IPS-NIHi11 (cell line): ENCODE measurements at regions not wholly inside any gene's neighbourhood (a gene's known extent, or its start where the extent isn't known, plus 50 kb on each side); places are given as distances from the start of the nearest gene placed in this dataset.

ENCODE experiments used
- DNase-seq: peaks from one replicate; pipeline ENCODE4 v3.0.0; 2012; ENCODE audit warnings: mixed read lengths, low spot score

- no peak for DNase-seq
Observed at GRCh38 chr18:67589325-67589724, 72.8 kb upstream of the DSEL start.

GRCh38 chr18:67586101-67586500 is 69.6 kb upstream of the DSEL start:
- DNase-seq, result no peak

- no peak for DNase-seq
Observed at GRCh38 chr18:67583621-67584020, 67.1 kb upstream of the DSEL start.

- DNase-seq, result no peak
Observed at GRCh38 chr18:67582488-67582887, 66.0 kb upstream of the DSEL start.

- DNase-seq, result no peak
Observed at GRCh38 chr18:67581178-67581577, 64.7 kb upstream of the DSEL start.

GRCh38 chr18:67577386-67577785 is 60.9 kb upstream of the DSEL start:
- DNase-seq, result no peak

GRCh38 chr18:67574749-67575148 is 58.2 kb upstream of the DSEL start:
- DNase-seq, result no peak

- DNase-seq, result no peak
Observed at GRCh38 chr18:67568166-67568565, 51.6 kb upstream of the DSEL start.
